Stimulated activated effector memory CD8-positive, alpha-beta T cell treated with anti-CD3 and anti-CD28 coated beads, Interleukin-12 subunit alpha, Interleukin-12 subunit beta, amount 100 ng/mL, for 72 hours (primary cell): ENCODE measurements at regions not wholly inside any gene's neighbourhood (a gene's known extent, or its start where the extent isn't known, plus 50 kb on each side); places are given as distances from the start of the nearest gene placed in this dataset.
A peak's percentile ranks its signal among the peaks of the same experiment; 100 is the strongest.
"Not testable (repeated sequence)": the region's sequence is repeated elsewhere in the genome, so short reads cannot be mapped to it uniquely, and the experiment has no call there.

Source experiments
- ATAC-seq: fragments of 150-1000 bp; cut with Tn5 transposase; 2 replicates; pipeline ENCODE4 v1.10.0; 2021
- DNase-seq, 2 donors: peaks; one replicate each; pipeline ENCODE4 v3.0.0; 2021 to 2022; ENCODE audit warnings: low spot score in 2 of 2
- H3K27ac Mint-ChIP-seq: one replicate; pipeline ENCODE4 v1.8.0; 2022; ENCODE audit warnings: mild to moderate bottlenecking, mixed read lengths
- H3K36me3 Mint-ChIP-seq: one replicate; pipeline ENCODE4 v1.8.0; 2022; ENCODE audit warnings: mild to moderate bottlenecking, mixed read lengths
- H3K4me1 Mint-ChIP-seq: one replicate; pipeline ENCODE4 v1.8.0; 2022; ENCODE audit warnings: mixed read lengths
- H3K4me3 Mint-ChIP-seq: one replicate; pipeline ENCODE4 v1.8.0; 2022; ENCODE audit warnings: mild to moderate bottlenecking, mixed read lengths
- H3K9me3 Mint-ChIP-seq: one replicate; pipeline ENCODE4 v1.8.0; 2022; ENCODE audit warnings: mixed read lengths

DNA sequence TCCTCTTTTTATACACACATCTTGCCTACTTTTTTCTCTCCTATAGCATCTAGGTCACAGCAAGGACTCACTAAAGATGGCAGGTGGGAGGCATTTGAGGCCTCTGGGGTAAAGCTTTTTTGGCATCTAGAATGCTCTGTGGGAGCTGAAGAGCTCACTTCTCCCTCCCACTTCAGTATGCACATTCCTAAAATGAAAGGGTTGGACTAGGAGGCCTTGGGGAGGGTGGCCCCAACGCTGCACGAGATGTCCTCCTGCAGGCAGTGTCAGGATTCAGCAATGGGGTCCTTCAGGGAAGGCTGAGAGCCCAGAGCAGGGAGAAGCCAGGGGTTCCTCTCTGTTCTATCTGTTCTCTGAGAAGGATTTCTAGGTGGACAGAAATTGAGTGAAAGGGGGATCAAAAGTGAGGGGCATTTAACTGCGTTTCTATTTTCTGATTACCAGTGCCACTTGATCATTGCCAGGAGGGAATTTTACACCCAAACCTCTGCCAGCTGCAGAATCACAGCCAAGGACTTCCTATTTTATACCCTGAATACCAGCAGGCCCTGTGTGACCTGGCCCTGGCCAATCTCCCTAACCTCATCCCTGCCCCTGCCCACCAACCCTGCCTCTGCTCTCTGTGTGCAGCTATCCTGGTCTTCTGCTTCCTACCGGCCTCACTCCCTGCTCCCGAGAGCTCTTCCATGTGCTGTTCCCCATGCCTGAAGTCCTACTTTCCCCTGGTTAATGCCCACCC is 186.2 kb downstream of the CYP26B1 start:
- Mint-ChIP-seq H3K36me3 (no peaks in the 10 kb centered on the region), H3K27ac (no peak overlapping the region), H3K4me3 (no peak overlapping the region), H3K9me3 (peaks cover 4% of the 10 kb centered on the region), H3K4me1 (no peaks in the 10 kb centered on the region)
- ATAC-seq: no peak
- no peak for DNase-seq

GRCh38 chr2:71959494-71959893 is 188.2 kb downstream of the CYP26B1 start:
- Mint-ChIP-seq H3K9me3 (peaks cover 9% of the 10 kb centered on the region), H3K27ac (no peak overlapping the region), H3K4me3 (no peak overlapping the region), H3K36me3 (no peaks in the 10 kb centered on the region), H3K4me1 (no peaks in the 10 kb centered on the region)
- ATAC-seq: no peak
- no peak for DNase-seq

GRCh38 chr2:71958426-71958825 is 189.2 kb downstream of the CYP26B1 start:
- not testable (repeated sequence) for DNase-seq, H3K4me1 Mint-ChIP-seq, H3K9me3 Mint-ChIP-seq, H3K27ac Mint-ChIP-seq, H3K36me3 Mint-ChIP-seq, ATAC-seq, H3K4me3 Mint-ChIP-seq

GRCh38 chr2:71952572-71953188 is 195.0 kb downstream of the CYP26B1 start:
- no peak overlapping the region for H3K27ac Mint-ChIP-seq
- no peak for ATAC-seq

DNA sequence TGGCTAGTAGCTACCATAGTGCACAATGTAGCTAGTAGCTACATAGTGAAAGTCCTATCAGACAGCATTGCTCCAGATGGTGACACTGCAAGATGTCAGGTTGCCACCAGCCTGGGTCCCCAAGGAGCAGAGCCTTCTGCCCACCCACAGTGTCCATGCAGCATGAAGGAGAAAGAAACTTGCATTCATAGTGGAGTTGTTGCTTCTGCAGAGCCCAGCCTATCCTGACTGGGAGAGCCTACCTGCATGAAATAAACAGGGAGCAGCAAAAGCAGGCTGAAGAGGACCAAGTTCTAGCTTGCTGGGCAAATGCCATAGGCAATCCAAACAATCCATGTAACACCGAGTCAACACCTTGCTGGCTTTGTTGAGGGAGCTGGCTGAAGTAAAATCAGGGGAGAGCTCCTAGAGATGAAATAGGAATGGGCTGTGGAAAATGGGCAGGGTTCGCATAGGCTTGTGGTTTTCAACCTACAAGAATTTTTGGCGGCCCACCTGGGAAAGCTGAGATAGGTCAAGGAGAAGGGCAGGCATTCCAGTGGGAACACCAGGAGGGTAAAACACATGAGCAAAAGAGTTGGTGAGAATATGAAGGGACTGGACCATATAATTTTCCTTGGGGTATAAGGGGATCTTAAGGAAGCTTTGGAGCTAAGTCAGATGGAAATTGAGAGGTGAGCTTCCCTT is 195.8 kb downstream of the CYP26B1 start:
- Mint-ChIP-seq H3K36me3 (no peaks in the 10 kb centered on the region), H3K9me3 (peaks cover 4% of the 10 kb centered on the region), H3K4me3 (no peak overlapping the region), H3K27ac (no peak overlapping the region), H3K4me1 (no peaks in the 10 kb centered on the region)
- DNase-seq (peak in 1 of 2 donors; percentile 6), ATAC-seq (no peak)

More at GRCh38 chr2:71952572-71953188, 195.0 kb downstream of the CYP26B1 start:
- H3K4me3 Mint-ChIP-seq: no peak overlapping the region
- H3K36me3 Mint-ChIP-seq: no peaks in the 10 kb centered on the region
- H3K4me1 Mint-ChIP-seq: no peaks in the 10 kb centered on the region
- H3K9me3 Mint-ChIP-seq: peaks cover 6% of the 10 kb centered on the region
- DNase-seq: peak in 1 of 2 donors; percentile 30

GRCh38 chr2:71951083-71951468 is 196.6 kb downstream of the CYP26B1 start:
- peaks cover 2% of the 10 kb centered on the region for H3K9me3 Mint-ChIP-seq
- H3K4me1 Mint-ChIP-seq: no peaks in the 10 kb centered on the region
- DNase-seq (peak in 1 of 2 donors; percentile 15), ATAC-seq (peak; percentile 33)
- no peak overlapping the region for H3K4me3 Mint-ChIP-seq
- no peak overlapping the region for H3K27ac Mint-ChIP-seq
- H3K36me3 Mint-ChIP-seq: no peaks in the 10 kb centered on the region

- H3K9me3 Mint-ChIP-seq: peaks cover 2% of the 10 kb centered on the region
- peak in 1 of 2 donors; percentile 13 for DNase-seq
- peak; percentile 17 for ATAC-seq
Observed at GRCh38 chr2:71950256-71951082, 197.2 kb downstream of the CYP26B1 start.

GRCh38 chr2:71949537-71949798 is 198.2 kb downstream of the CYP26B1 start:
- no peak for ATAC-seq
- Mint-ChIP-seq H3K4me1 (no peaks in the 10 kb centered on the region), H3K9me3 (no peaks in the 10 kb centered on the region)

More at GRCh38 chr2:71950256-71951082, 197.2 kb downstream of the CYP26B1 start:
- Mint-ChIP-seq H3K36me3 (no peaks in the 10 kb centered on the region), H3K27ac (no peak overlapping the region), H3K4me3 (no peak overlapping the region), H3K4me1 (no peaks in the 10 kb centered on the region)

DNA sequence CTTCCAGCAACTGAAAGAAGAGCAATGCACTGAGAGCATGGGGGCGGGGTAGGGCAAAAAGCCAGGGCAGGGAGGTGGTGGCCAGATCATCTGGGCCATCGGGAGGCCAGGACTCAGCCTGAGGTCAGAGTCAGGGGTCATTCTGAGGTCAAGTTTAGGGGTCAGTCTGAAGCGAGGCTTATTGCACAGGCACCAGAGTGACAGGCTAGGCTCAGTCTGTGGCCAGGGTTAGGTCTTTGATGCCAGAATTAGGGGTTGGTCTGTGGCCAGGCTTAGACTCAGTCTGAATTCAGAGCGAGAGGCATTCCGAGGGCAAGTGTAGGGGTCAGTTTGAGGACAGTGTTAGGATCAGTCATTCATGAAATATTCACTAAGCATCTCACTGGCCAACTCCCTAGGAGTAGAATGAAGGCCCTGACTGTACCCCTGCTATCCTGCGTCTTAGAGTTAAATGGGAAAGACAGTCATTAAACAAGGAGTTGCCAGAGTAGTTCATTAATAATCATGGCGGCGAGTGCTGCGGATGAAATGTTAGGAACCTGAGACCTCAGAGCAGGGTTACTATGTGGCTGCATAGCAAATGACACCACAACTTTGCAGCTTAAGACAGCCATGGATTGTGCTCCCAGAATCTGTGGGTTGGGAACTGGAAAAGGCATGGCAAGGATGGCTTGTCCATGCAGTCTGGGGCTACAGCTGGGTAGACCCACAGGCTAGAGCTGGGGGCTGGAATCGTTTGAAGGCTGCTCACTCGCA is 198.7 kb downstream of the CYP26B1 start:
- Mint-ChIP-seq H3K36me3 (no peaks in the 10 kb centered on the region), H3K4me3 (no peak overlapping the region), H3K27ac (no peak overlapping the region), H3K9me3 (no peaks in the 10 kb centered on the region), H3K4me1 (no peaks in the 10 kb centered on the region)
- ATAC-seq (no peak), DNase-seq (peak in 1 of 2 donors; percentile 20)

More at GRCh38 chr2:71949537-71949798, 198.2 kb downstream of the CYP26B1 start:
- DNase-seq: no peak
- Mint-ChIP-seq H3K36me3 (no peaks in the 10 kb centered on the region), H3K4me3 (no peak overlapping the region), H3K27ac (no peak overlapping the region)

- no peaks in the 10 kb centered on the region for H3K4me1 Mint-ChIP-seq
- ATAC-seq: no peak
- H3K36me3 Mint-ChIP-seq: no peaks in the 10 kb centered on the region
- no peak overlapping the region for H3K27ac Mint-ChIP-seq
- DNase-seq: no peak
- no peak overlapping the region for H3K4me3 Mint-ChIP-seq
- no peaks in the 10 kb centered on the region for H3K9me3 Mint-ChIP-seq
Observed at GRCh38 chr2:71947809-71948208, 199.9 kb downstream of the CYP26B1 start.

DNA sequence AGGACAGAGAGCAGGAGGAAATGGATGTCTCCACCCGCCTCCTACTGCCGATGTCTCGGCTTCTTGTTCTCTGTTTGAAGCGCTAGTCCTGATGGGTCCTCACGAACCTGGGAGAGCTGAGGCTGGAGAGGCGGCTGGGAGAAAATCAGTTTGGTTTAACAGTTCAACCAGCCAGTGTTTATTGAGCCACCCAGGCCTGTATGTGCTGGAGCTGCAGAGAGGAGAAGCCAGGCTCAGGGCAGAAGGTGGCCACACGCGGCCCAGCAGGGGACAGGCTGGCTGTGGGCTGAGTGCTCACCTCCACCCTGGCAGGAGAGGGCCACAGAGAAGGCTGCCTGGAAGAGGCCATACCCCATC is 202.1 kb downstream of the CYP26B1 start:
- ATAC-seq: no peak
- no peak for DNase-seq
- no peaks in the 10 kb centered on the region for H3K36me3 Mint-ChIP-seq
- no peak overlapping the region for H3K27ac Mint-ChIP-seq
- H3K9me3 Mint-ChIP-seq: no peaks in the 10 kb centered on the region
- no peaks in the 10 kb centered on the region for H3K4me1 Mint-ChIP-seq
- H3K4me3 Mint-ChIP-seq: no peak overlapping the region

- no peak overlapping the region for H3K4me3 Mint-ChIP-seq
- no peaks in the 10 kb centered on the region for H3K36me3 Mint-ChIP-seq
- H3K27ac Mint-ChIP-seq: no peak overlapping the region
- no peak for DNase-seq
- ATAC-seq: no peak
- H3K9me3 Mint-ChIP-seq: no peaks in the 10 kb centered on the region
- no peaks in the 10 kb centered on the region for H3K4me1 Mint-ChIP-seq
Observed at GRCh38 chr2:71944806-71945602, 202.7 kb downstream of the CYP26B1 start.

GRCh38 chr2:71944183-71944550 is 203.5 kb downstream of the CYP26B1 start:
- H3K27ac Mint-ChIP-seq: no peak overlapping the region
- no peak for ATAC-seq

More at GRCh38 chr2:71944183-71944550, 203.5 kb downstream of the CYP26B1 start:
- no peak overlapping the region for H3K4me3 Mint-ChIP-seq
- no peaks in the 10 kb centered on the region for H3K36me3 Mint-ChIP-seq
- H3K4me1 Mint-ChIP-seq: no peaks in the 10 kb centered on the region
- H3K9me3 Mint-ChIP-seq: no peaks in the 10 kb centered on the region
- no peak for DNase-seq
